Prostate gland (tissue), 2 donors: ENCODE measurements at regions not wholly inside any gene's neighbourhood (a gene's known extent, or its start where the extent isn't known, plus 50 kb on each side); places are given as distances from the start of the nearest gene placed in this dataset.

Source experiments
- CTCF ChIP-seq, 4 experiments: fragments of 200-600 bp in 2 of 4; fragments of 450-650 bp in 2 of 4; sonication (generic) in 2 of 4; IDR thresholded peaks; 1 replicate in 3 of 4; 2 replicates in 1 of 4; pipeline ENCODE4 v1.5.1; 2016 to 2019; ENCODE audit warnings: antibody characterized with exemption in 4 of 4, mild to moderate bottlenecking in 2 of 4, moderate library complexity in 2 of 4
- POLR2A ChIP-seq: fragments of 450-650 bp; IDR thresholded peaks from one replicate; pipeline ENCODE4 v1.6.1; 2016; ENCODE audit warnings: antibody characterized with exemption, mild to moderate bottlenecking

- TF ChIP-seq POLR2A (no peak), CTCF (IDR thresholded peaks at IDR 0.05) (no peak)
These were observed 63.4 kb upstream of the ZEB2 start for GRCh38 chr2:144583381-144583729.
